DND-41 (cell line): ENCODE measurements at regions not wholly inside any gene's neighbourhood (a gene's known extent, or its start where the extent isn't known, plus 50 kb on each side); places are given as distances from the start of the nearest gene placed in this dataset.

Experiments
- ATAC-seq: fragments of 200-7000 bp; cut with Tn5 transposase; 3 replicates; pipeline ENCODE4 v1.9.1; 2021; ENCODE audit warnings: low read depth; ENCODE audit not compliant: insufficient read depth
- DNase-seq: peaks from one replicate; pipeline ENCODE4 v3.0.0-alpha.2; 2020
- H2AFZ ChIP-seq: 2 replicates; pipeline ENCODE4 v1.6.0; 2012; ENCODE audit warnings: low read depth, low read length
- H3K27ac ChIP-seq: 2 replicates; pipeline ENCODE4 v1.5.1; 2012; ENCODE audit warnings: low read length, inconsistent platforms
- H3K27me3 ChIP-seq: fragments of 200-600 bp; sonication (generic); 2 replicates; pipeline ENCODE4 v1.6.0; 2012; ENCODE audit warnings: low read length, mild to moderate bottlenecking, inconsistent platforms; ENCODE audit not compliant: insufficient read depth, poor library complexity
- H3K36me3 ChIP-seq: 2 replicates; pipeline ENCODE4 v1.5.1; 2012; ENCODE audit warnings: low read length, inconsistent platforms; ENCODE audit not compliant: insufficient read depth
- H3K4me1 ChIP-seq: 2 replicates; pipeline ENCODE4 v1.5.1; 2012; ENCODE audit warnings: mild to moderate bottlenecking, low read length; ENCODE audit not compliant: insufficient read depth
- H3K4me2 ChIP-seq: 2 replicates; pipeline ENCODE4 v1.6.0; 2012; ENCODE audit warnings: mild to moderate bottlenecking, moderate library complexity, low read length, inconsistent platforms; ENCODE audit not compliant: insufficient read depth
- H3K4me3 ChIP-seq, 2 experiments: fragments of 200-600 bp in 1 of 2; shearing (Covaris generic) in 1 of 2; 2 replicates each; pipeline ENCODE4 v1.5.1; 2012 to 2016; ENCODE audit warnings: inconsistent platforms in 2 of 2, low read length in 2 of 2, mild to moderate bottlenecking in 2 of 2, low read depth in 1 of 2, moderate library complexity in 1 of 2
- H3K79me2 ChIP-seq: 2 replicates; pipeline ENCODE4 v1.6.0; 2012; ENCODE audit warnings: low read length, inconsistent platforms; ENCODE audit not compliant: insufficient read depth
- H3K9ac ChIP-seq: 2 replicates; pipeline ENCODE4 v1.6.0; 2012; ENCODE audit warnings: low read depth, mild to moderate bottlenecking, inconsistent platforms, low read length, moderate library complexity
- H3K9me3 ChIP-seq: 2 replicates; pipeline ENCODE4 v1.5.1; 2012; ENCODE audit warnings: low read length, moderate library complexity, mild to moderate bottlenecking, inconsistent platforms; ENCODE audit not compliant: insufficient read depth, severe bottlenecking
- H4K20me1 ChIP-seq: 2 replicates; pipeline ENCODE4 v1.6.0; 2012; ENCODE audit warnings: low read length; ENCODE audit not compliant: insufficient read depth
- CTCF ChIP-seq: IDR thresholded peaks from 2 replicates; pipeline ENCODE4 v1.5.1; 2012; ENCODE audit warnings: borderline replicate concordance, low read length, moderate library complexity, mild to moderate bottlenecking; ENCODE audit not compliant: poor library complexity, severe bottlenecking; ENCODE audit errors: extremely low read depth
- EZH2 ChIP-seq: IDR thresholded peaks from 3 replicates; pipeline ENCODE4 v1.6.1; 2012; ENCODE audit warnings: borderline replicate concordance, low read depth, mild to moderate bottlenecking, moderate library complexity, low read length, inconsistent platforms; ENCODE audit not compliant: severe bottlenecking

- Histone ChIP-seq H3K4me2 (no peak overlapping the region), H3K27ac (no peak overlapping the region), H2AFZ (no peak overlapping the region), H3K4me1 (peaks cover 21% of the 10 kb centered on the region), H3K79me2 (no peaks in the 10 kb centered on the region), H3K36me3 (no peaks in the 10 kb centered on the region), H3K9me3 (no peaks in the 10 kb centered on the region), H4K20me1 (no peaks in the 10 kb centered on the region), H3K9ac (no peak overlapping the region), H3K4me3 (no peak overlapping the region), H3K27me3 (no peaks in the 10 kb centered on the region)
- ATAC-seq (no peak), DNase-seq (no peak)
- no peak for TF ChIP-seq CTCF
- no peak for TF ChIP-seq EZH2
Observed at GRCh38 chr6:14258117-14258516, 140.5 kb downstream of the CD83 start.

GRCh38 chr6:14258695-14259593 is 141.4 kb downstream of the CD83 start:
- Histone ChIP-seq H3K79me2 (no peaks in the 10 kb centered on the region), H3K4me3 (no peak overlapping the region), H3K9ac (no peak overlapping the region), H3K4me2 (no peak overlapping the region), H3K4me1 (peaks cover 21% of the 10 kb centered on the region), H3K27ac (no peak overlapping the region), H3K27me3 (no peaks in the 10 kb centered on the region), H3K9me3 (peaks cover 4% of the 10 kb centered on the region), H3K36me3 (no peaks in the 10 kb centered on the region), H2AFZ (no peak overlapping the region), H4K20me1 (no peaks in the 10 kb centered on the region)
- no peak for TF ChIP-seq CTCF
- no peak for TF ChIP-seq EZH2
- ATAC-seq (peak; percentile 48; the same call in 1 of the 3 replicates), DNase-seq (no peak)

- no peaks in the 10 kb centered on the region for H3K79me2 ChIP-seq
- H3K27ac ChIP-seq: no peak overlapping the region
- peaks cover 14% of the 10 kb centered on the region for H3K4me1 ChIP-seq
- TF ChIP-seq EZH2: no peak
- TF ChIP-seq CTCF: no peak
- no peaks in the 10 kb centered on the region for H3K27me3 ChIP-seq
- DNase-seq: no peak
- H4K20me1 ChIP-seq: no peaks in the 10 kb centered on the region
- H3K4me2 ChIP-seq: no peak overlapping the region
- no peaks in the 10 kb centered on the region for H3K36me3 ChIP-seq
- peaks cover 10% of the 10 kb centered on the region for H3K9me3 ChIP-seq
- H3K4me3 ChIP-seq: no peak overlapping the region
- no peak overlapping the region for H3K9ac ChIP-seq
- no peak overlapping the region for H2AFZ ChIP-seq
- no peak for ATAC-seq
Observed at GRCh38 chr6:14259594-14260152, 142.1 kb downstream of the CD83 start.
